DOHH2 (cell line): ENCODE measurements at regions not wholly inside any gene's neighbourhood (a gene's known extent, or its start where the extent isn't known, plus 50 kb on each side); places are given as distances from the start of the nearest gene placed in this dataset.
"Not testable (repeated sequence)": the region's sequence is repeated elsewhere in the genome, so short reads cannot be mapped to it uniquely, and the experiment has no call there.

Experiments used
- H3F3A ChIP-seq: fragments of 200-600 bp; sonication (generic), shearing (Covaris generic); 2 replicates; pipeline ENCODE4 v1.6.0; 2016; ENCODE audit warnings: antibody characterized with exemption, mild to moderate bottlenecking; ENCODE audit not compliant: control insufficient read depth, insufficient read depth
- H3K27ac ChIP-seq: fragments of 200-600 bp; sonication (generic); 2 replicates; pipeline ENCODE4 v1.5.1; 2014; ENCODE audit warnings: low read depth, mild to moderate bottlenecking, low read length, moderate library complexity
- H3K27me3 ChIP-seq: fragments of 200-600 bp; sonication (generic); 2 replicates; pipeline ENCODE4 v1.6.1; 2014; ENCODE audit warnings: mild to moderate bottlenecking, low read length, mixed read lengths; ENCODE audit not compliant: control insufficient read depth
- H3K36me3 ChIP-seq: fragments of 200-600 bp; sonication (generic); 2 replicates; pipeline ENCODE4 v1.6.1; 2014; ENCODE audit warnings: mild to moderate bottlenecking, low read length, moderate library complexity, mixed read lengths; ENCODE audit not compliant: control insufficient read depth
- H3K4me1 ChIP-seq: fragments of 200-600 bp; sonication (generic); 2 replicates; pipeline ENCODE4 v1.6.1; 2014; ENCODE audit warnings: mild to moderate bottlenecking, low read length, mixed read lengths; ENCODE audit not compliant: control insufficient read depth
- H3K4me2 ChIP-seq: fragments of 200-600 bp; sonication (generic); 2 replicates; pipeline ENCODE4 v1.6.0; 2014; ENCODE audit warnings: mild to moderate bottlenecking, low read length, moderate library complexity
- H3K4me3 ChIP-seq: fragments of 200-600 bp; sonication (generic); 2 replicates; pipeline ENCODE4 v1.5.1; 2014; ENCODE audit warnings: mild to moderate bottlenecking, low read length, mixed read lengths
- H3K79me2 ChIP-seq: fragments of 200-600 bp; sonication (generic); 2 replicates; pipeline ENCODE4 v1.6.1; 2014; ENCODE audit warnings: mild to moderate bottlenecking, low read length, mixed read lengths; ENCODE audit not compliant: control insufficient read depth
- H3K9me2 ChIP-seq: fragments of 200-600 bp; sonication (generic); replicated peaks from 2 replicates; pipeline ENCODE4 v1.6.1; 2014; ENCODE audit warnings: mild to moderate bottlenecking, low read length, mixed read lengths; ENCODE audit not compliant: control insufficient read depth
- H3K9me3 ChIP-seq: fragments of 200-600 bp; sonication (generic); 2 replicates; pipeline ENCODE4 v1.6.1; 2014; ENCODE audit warnings: antibody characterized with exemption, low read length, mixed read lengths; ENCODE audit not compliant: control insufficient read depth, insufficient read depth
- H4K20me1 ChIP-seq: fragments of 200-600 bp; sonication (generic); 2 replicates; pipeline ENCODE4 v1.6.0; 2014; ENCODE audit warnings: low read depth, mild to moderate bottlenecking, antibody characterized with exemption, low read length, moderate library complexity; ENCODE audit not compliant: control insufficient read depth, insufficient read depth
- CTCF ChIP-seq: fragments of 200-600 bp; sonication (generic); IDR thresholded peaks from one replicate; pipeline ENCODE4 v1.5.1; 2014; ENCODE audit warnings: antibody characterized with exemption, mild to moderate bottlenecking, low read depth, low read length; ENCODE audit not compliant: poor library complexity, severe bottlenecking
- EZH2phosphoT487 ChIP-seq: fragments of 200-600 bp; sonication (generic); IDR thresholded peaks from 2 replicates; pipeline ENCODE4 v1.6.1; 2017; ENCODE audit warnings: borderline replicate concordance, mild to moderate bottlenecking, antibody characterized with exemption, low read length, moderate library complexity, mixed read lengths

GRCh38 chr10:33032654-33033151 is 74.7 kb upstream of the ITGB1 start:
- H3K4me1 ChIP-seq, result no peaks in the 10 kb centered on the region
- TF ChIP-seq EZH2phosphoT487 (no peak), CTCF (no peak)
- H4K20me1 ChIP-seq, result no peaks in the 10 kb centered on the region
- no peaks in the 10 kb centered on the region for H3K9me2 ChIP-seq
- H3K36me3 ChIP-seq, result no peaks in the 10 kb centered on the region
- peaks cover 8% of the 10 kb centered on the region; the same call in 1 of the 2 replicates for H3K9me3 ChIP-seq
- no peak overlapping the region for H3K4me3 ChIP-seq
- no peak overlapping the region for H3K4me2 ChIP-seq
- H3F3A ChIP-seq, result no peaks in the 10 kb centered on the region
- H3K27ac ChIP-seq, result no peak overlapping the region
- H3K27me3 ChIP-seq, result no peaks in the 10 kb centered on the region
- no peaks in the 10 kb centered on the region for H3K79me2 ChIP-seq

- Histone ChIP-seq H3F3A (no peaks in the 10 kb centered on the region), H3K9me2 (no peaks in the 10 kb centered on the region), H3K27ac (no peak overlapping the region), H3K79me2 (no peaks in the 10 kb centered on the region), H3K36me3 (no peaks in the 10 kb centered on the region), H3K4me1 (no peaks in the 10 kb centered on the region), H3K4me3 (no peak overlapping the region), H3K4me2 (no peak overlapping the region), H3K27me3 (no peaks in the 10 kb centered on the region), H4K20me1 (no peaks in the 10 kb centered on the region), H3K9me3 (peaks cover 3% of the 10 kb centered on the region; the same call in 1 of the 2 replicates)
- TF ChIP-seq CTCF (no peak), EZH2phosphoT487 (no peak)
Observed at GRCh38 chr10:33031815-33032653, 74.0 kb upstream of the ITGB1 start.

- Histone ChIP-seq H3K4me1 (no peaks in the 10 kb centered on the region), H3K9me3 (no peaks in the 10 kb centered on the region), H4K20me1 (no peaks in the 10 kb centered on the region), H3K79me2 (no peaks in the 10 kb centered on the region), H3K4me3 (no peak overlapping the region), H3F3A (no peaks in the 10 kb centered on the region), H3K36me3 (no peaks in the 10 kb centered on the region), H3K27me3 (no peaks in the 10 kb centered on the region), H3K4me2 (no peak overlapping the region), H3K9me2 (no peaks in the 10 kb centered on the region), H3K27ac (no peak overlapping the region)
- TF ChIP-seq EZH2phosphoT487 (no peak), CTCF (no peak)
Observed at GRCh38 chr10:33031171-33031570, 73.1 kb upstream of the ITGB1 start.

GRCh38 chr10:33028515-33028914 is 70.5 kb upstream of the ITGB1 start:
- H3K36me3 ChIP-seq, H3K27me3 ChIP-seq, H3K9me2 ChIP-seq, H3K4me2 ChIP-seq, H3F3A ChIP-seq, H3K4me3 ChIP-seq, H3K9me3 ChIP-seq, H3K4me1 ChIP-seq, H3K27ac ChIP-seq, H3K79me2 ChIP-seq, H4K20me1 ChIP-seq: not testable (repeated sequence)
